ENCODE measurements at regions not wholly inside any gene's neighbourhood (a gene's known extent, or its start where the extent isn't known, plus 50 kb on each side); places are given as distances from the start of the nearest gene placed in this dataset.

GRCh38 chr4:14552119-14552518 lies 450.2 kb upstream of the CPEB2 start:
- CTCF ChIA-PET, result no interaction called here
- no peaks in the 10 kb centered on the region for H3K9me3 ChIP-seq (ENCODE audit: insufficient read depth, low read depth)
- POLR2A ChIA-PET (ENCODE audit: unreplicated experiment), result no interaction called here

GRCh38 chr4:14559646-14560045 lies 442.6 kb upstream of the CPEB2 start:
- POLR2A ChIA-PET (ENCODE audit: unreplicated experiment), result no interaction called here
- intact Hi-C loops (cut with micrococcal nuclease; ENCODE audit: unreplicated experiment), result no loop called here
- Histone ChIP-seq H2AFZ (no peak overlapping the region), H3K27me3 (ENCODE audit: insufficient read depth, low read depth) (no peaks in the 10 kb centered on the region), H3K4me2 (no peak overlapping the region), H4K20me1 (ENCODE audit: insufficient read depth) (no peaks in the 10 kb centered on the region), H3K9me2 (ENCODE audit: insufficient read depth) (no peaks in the 10 kb centered on the region), H3F3A (ENCODE audit: insufficient read depth, low read depth) (no peaks in the 10 kb centered on the region), H3K79me2 (ENCODE audit: low read depth) (no peaks in the 10 kb centered on the region), H3K36me3 (ENCODE audit: low read depth) (no peaks in the 10 kb centered on the region), H3K9me3 (ENCODE audit: insufficient read depth, low read depth) (no peaks in the 10 kb centered on the region), H3K27ac (no peak overlapping the region), H3K4me3 (no peak overlapping the region), H3K4me1 (replicated peaks; ENCODE audit: insufficient read depth) (no peaks in the 10 kb centered on the region)
- BruUV-seq (replicated peaks), result no TSS peak
- no peak for DNase-seq
- CTCF ChIA-PET, result no interaction called here
- TF ChIP-seq CTCF (conservative IDR thresholded peaks at IDR 0.05) (no peak), EZH2 (IDR thresholded peaks at IDR 0.05; ENCODE audit: low read depth) (no peak)

More at GRCh38 chr4:14552119-14552518, 450.2 kb upstream of the CPEB2 start:
- Histone ChIP-seq H2AFZ (no peak overlapping the region), H3K79me2 (ENCODE audit: low read depth) (no peaks in the 10 kb centered on the region), H4K20me1 (ENCODE audit: insufficient read depth) (no peaks in the 10 kb centered on the region), H3K27ac (no peak overlapping the region), H3F3A (ENCODE audit: insufficient read depth, low read depth) (no peaks in the 10 kb centered on the region), H3K4me2 (no peak overlapping the region), H3K9me2 (ENCODE audit: insufficient read depth) (no peaks in the 10 kb centered on the region), H3K36me3 (ENCODE audit: low read depth) (no peaks in the 10 kb centered on the region), H3K27me3 (ENCODE audit: insufficient read depth, low read depth) (no peaks in the 10 kb centered on the region), H3K4me3 (no peak overlapping the region), H3K4me1 (replicated peaks; ENCODE audit: insufficient read depth) (no peaks in the 10 kb centered on the region)
- BruUV-seq (replicated peaks), result no TSS peak
- intact Hi-C loops (cut with micrococcal nuclease; ENCODE audit: unreplicated experiment), result no loop called here
- no peak for DNase-seq
- no peak for TF ChIP-seq EZH2 (IDR thresholded peaks at IDR 0.05; ENCODE audit: low read depth)
- TF ChIP-seq CTCF (conservative IDR thresholded peaks at IDR 0.05), result no peak

- H3K27ac ChIP-seq, result no peak overlapping the region
- POLR2A ChIA-PET (ENCODE audit: unreplicated experiment), result no interaction called here
- no peak overlapping the region for H3K4me3 ChIP-seq
- no peaks in the 10 kb centered on the region for H3K9me3 ChIP-seq (ENCODE audit: insufficient read depth, low read depth)
- no peaks in the 10 kb centered on the region for H3F3A ChIP-seq (ENCODE audit: insufficient read depth, low read depth)
- no peaks in the 10 kb centered on the region for H3K36me3 ChIP-seq (ENCODE audit: low read depth)
- no TSS peak for BruUV-seq (replicated peaks)
- TF ChIP-seq CTCF (conservative IDR thresholded peaks at IDR 0.05) (no peak), EZH2 (IDR thresholded peaks at IDR 0.05; ENCODE audit: low read depth) (no peak)
- no peak overlapping the region for H2AFZ ChIP-seq
- H3K4me2 ChIP-seq, result no peak overlapping the region
- intact Hi-C loops (cut with micrococcal nuclease; ENCODE audit: unreplicated experiment), result no loop called here
- no peaks in the 10 kb centered on the region for H3K79me2 ChIP-seq (ENCODE audit: low read depth)
- H3K4me1 ChIP-seq (replicated peaks; ENCODE audit: insufficient read depth), result no peaks in the 10 kb centered on the region
- H3K27me3 ChIP-seq (ENCODE audit: insufficient read depth, low read depth), result no peaks in the 10 kb centered on the region
- H4K20me1 ChIP-seq (ENCODE audit: insufficient read depth), result no peaks in the 10 kb centered on the region
- no peaks in the 10 kb centered on the region for H3K9me2 ChIP-seq (ENCODE audit: insufficient read depth)
- CTCF ChIA-PET, result no interaction called here
- no peak for DNase-seq
These were observed 441.7 kb upstream of the CPEB2 start for GRCh38 chr4:14560577-14560976.
